ENCODE measurements at regions not wholly inside any gene's neighbourhood (a gene's known extent, or its start where the extent isn't known, plus 50 kb on each side); places are given as distances from the start of the nearest gene placed in this dataset.
A peak's percentile ranks its signal among the peaks of the same experiment; 100 is the strongest.

DNA sequence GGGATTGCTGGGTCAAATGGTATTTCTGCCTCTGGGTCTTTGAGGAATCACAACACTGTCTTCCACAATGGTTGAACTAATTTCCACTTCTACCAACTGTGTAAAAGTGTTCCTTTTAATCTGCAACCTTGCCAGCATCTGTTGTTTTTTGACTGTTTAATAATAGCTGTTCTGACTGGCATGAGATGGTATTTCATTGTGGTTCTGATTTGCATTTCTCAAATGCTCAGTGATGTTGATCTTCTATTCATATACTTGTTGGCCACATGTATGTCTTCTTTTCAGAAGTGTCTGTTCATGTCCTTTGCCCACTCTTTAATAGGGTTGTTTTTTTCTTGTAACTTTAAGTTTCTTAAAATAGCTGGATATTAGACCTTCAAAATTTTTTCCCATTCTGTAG lies 150.0 kb upstream of the FRMD6 start (continued):
- no peak for TF ChIP-seq ZNF654 (tag by site-specific recombination; IDR thresholded peaks at IDR 0.05; ENCODE audit: low read depth)
- TF ChIP-seq, protein P1, sequence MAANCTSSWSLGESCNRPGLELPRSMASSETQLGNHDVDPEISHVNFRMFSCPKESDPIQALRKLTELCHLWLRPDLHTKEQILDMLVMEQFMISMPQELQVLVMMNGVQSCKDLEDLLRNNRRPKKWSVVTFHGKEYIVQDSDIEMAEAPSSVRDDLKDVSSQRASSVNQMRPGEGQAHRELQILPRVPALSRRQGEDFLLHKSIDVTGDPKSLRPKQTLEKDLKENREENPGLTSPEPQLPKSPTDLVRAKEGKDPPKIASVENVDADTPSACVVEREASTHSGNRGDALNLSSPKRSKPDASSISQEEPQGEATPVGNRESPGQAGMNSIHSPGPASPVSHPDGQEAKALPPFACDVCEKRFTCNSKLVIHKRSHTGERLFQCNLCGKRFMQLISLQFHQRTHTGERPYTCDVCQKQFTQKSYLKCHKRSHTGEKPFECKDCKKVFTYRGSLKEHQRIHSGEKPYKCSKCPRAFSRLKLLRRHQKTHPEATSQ (tag by site-specific recombination; IDR thresholded peaks at IDR 0.05) = no peak
- no peak for TF ChIP-seq ZNF175 (tag by site-specific recombination; IDR thresholded peaks at IDR 0.05)

- H3K36me3 ChIP-seq (ENCODE audit: control insufficient read depth in 2 of 2, insufficient read depth in 1 of 2, low read length in 2 of 2) = no peaks in the 10 kb centered on the region
- ChIA-PET POLR2A (no interaction called here), CTCF (interaction anchor here (1.3 kb wide), 1 partner anchor 9 kb away, joined by 3 read pairs; no protein-coding TSS in a partner anchor)
- no peaks in the 10 kb centered on the region for H3K9me3 ChIP-seq (ENCODE audit: control insufficient read depth, insufficient read depth, low read depth, low read length)
- TF ChIP-seq KLF10 (tag by site-specific recombination; IDR thresholded peaks at IDR 0.05) (no peak), HOXD13 (CRISPR knock-in tag; IDR thresholded peaks at IDR 0.05; ENCODE audit: borderline replicate concordance) (no peak), ZNF473 (tag by site-specific recombination; IDR thresholded peaks at IDR 0.05) (no peak), ZNF701 (tag by site-specific recombination; IDR thresholded peaks at IDR 0.05) (no peak)
- H3K4me1 ChIP-seq (ENCODE audit: control insufficient read depth, insufficient read depth, low read length) = peaks cover 7% of the 10 kb centered on the region; the same call in 1 of the 2 replicates
- no peak overlapping the region for H3K27ac ChIP-seq (ENCODE audit: extremely low read depth, low read depth, low read length)
- no peak overlapping the region for H3K4me3 ChIP-seq (ENCODE audit: low read depth, low read length)
Observed at GRCh38 chr14:51504669-51505068, 147.0 kb upstream of the FRMD6 start.

GRCh38 chr14:51507511-51507905 lies 144.2 kb upstream of the FRMD6 start:
- peak overlapping the region; percentile 76 for H3K27ac ChIP-seq (ENCODE audit: extremely low read depth, low read depth, low read length)
- TF ChIP-seq ZNF629 (tag by site-specific recombination; IDR thresholded peaks at IDR 0.05) (no peak), ZNF658 (tag by site-specific recombination; IDR thresholded peaks at IDR 0.05) (no peak), WT1 (tag by site-specific recombination; IDR thresholded peaks at IDR 0.05) (no peak), ZNF335 (tag by site-specific recombination; conservative IDR thresholded peaks at IDR 0.05) (0 out of 2 replicates have a peak, but pooled peaks have one; percentile 3), MEIS1 (CRISPR knock-in tag; IDR thresholded peaks at IDR 0.05; ENCODE audit: borderline replicate concordance) (no peak)
- TF ChIP-seq, protein P2, sequence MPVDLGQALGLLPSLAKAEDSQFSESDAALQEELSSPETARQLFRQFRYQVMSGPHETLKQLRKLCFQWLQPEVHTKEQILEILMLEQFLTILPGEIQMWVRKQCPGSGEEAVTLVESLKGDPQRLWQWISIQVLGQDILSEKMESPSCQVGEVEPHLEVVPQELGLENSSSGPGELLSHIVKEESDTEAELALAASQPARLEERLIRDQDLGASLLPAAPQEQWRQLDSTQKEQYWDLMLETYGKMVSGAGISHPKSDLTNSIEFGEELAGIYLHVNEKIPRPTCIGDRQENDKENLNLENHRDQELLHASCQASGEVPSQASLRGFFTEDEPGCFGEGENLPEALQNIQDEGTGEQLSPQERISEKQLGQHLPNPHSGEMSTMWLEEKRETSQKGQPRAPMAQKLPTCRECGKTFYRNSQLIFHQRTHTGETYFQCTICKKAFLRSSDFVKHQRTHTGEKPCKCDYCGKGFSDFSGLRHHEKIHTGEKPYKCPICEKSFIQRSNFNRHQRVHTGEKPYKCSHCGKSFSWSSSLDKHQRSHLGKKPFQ (tag by site-specific recombination; IDR thresholded peaks at IDR 0.05) = no peak
- no peaks in the 10 kb centered on the region for H3K9me3 ChIP-seq (ENCODE audit: control insufficient read depth, insufficient read depth, low read depth, low read length)
- H3K4me3 ChIP-seq (ENCODE audit: low read depth, low read length) = no peak overlapping the region
- ChIA-PET POLR2A (no interaction called here), CTCF (interaction anchor here (1.7 kb wide), 1 partner anchor 224 kb away, joined by 5 read pairs; no protein-coding TSS in a partner anchor)
- H3K36me3 ChIP-seq (ENCODE audit: control insufficient read depth in 2 of 2, insufficient read depth in 1 of 2, low read length in 2 of 2) = no peaks in the 10 kb centered on the region
- peaks cover 7% of the 10 kb centered on the region; the same call in 1 of the 2 replicates for H3K4me1 ChIP-seq (ENCODE audit: control insufficient read depth, insufficient read depth, low read length)

GRCh38 chr14:51507906-51508511 lies 143.7 kb upstream of the FRMD6 start:
- Histone ChIP-seq H3K4me3 (ENCODE audit: low read depth, low read length) (no peak overlapping the region), H3K27ac (ENCODE audit: extremely low read depth, low read depth, low read length) (peak overlapping the region; percentile 76), H3K36me3 (ENCODE audit: control insufficient read depth in 2 of 2, insufficient read depth in 1 of 2, low read length in 2 of 2) (no peaks in the 10 kb centered on the region), H3K9me3 (ENCODE audit: control insufficient read depth, insufficient read depth, low read depth, low read length) (no peaks in the 10 kb centered on the region), H3K4me1 (ENCODE audit: control insufficient read depth, insufficient read depth, low read length) (peaks cover 7% of the 10 kb centered on the region; the same call in 1 of the 2 replicates)
- ChIA-PET POLR2A (no interaction called here), CTCF (interaction anchor here (0.6 to 1.7 kb wide), 3 partner anchors 9 to 224 kb away, joined by 3 to 5 read pairs (median 4); no protein-coding TSS in a partner anchor)
- TF ChIP-seq ZNF654 (tag by site-specific recombination; IDR thresholded peaks at IDR 0.05; ENCODE audit: low read depth) = no peak
- peak; percentile 47 for TF ChIP-seq GLIS2 (tag by site-specific recombination; IDR thresholded peaks at IDR 0.05)
- no peak for TF ChIP-seq ZNF324 (tag by site-specific recombination; IDR thresholded peaks at IDR 0.05)
- no peak for TF ChIP-seq SETDB1 (IDR thresholded peaks at IDR 0.05; ENCODE audit: insufficient read length, low read length)
- TF ChIP-seq ZNF548 (tag by site-specific recombination; IDR thresholded peaks at IDR 0.05) = no peak
- TF ChIP-seq SCRT1 (tag by site-specific recombination; IDR thresholded peaks at IDR 0.05; ENCODE audit: borderline replicate concordance) = peak; percentile 72; the same call in 1 of the 2 replicates
- TF ChIP-seq ZNF660 (tag by site-specific recombination; IDR thresholded peaks at IDR 0.05) = no peak
- no peak for TF ChIP-seq ZSCAN18 (tag by site-specific recombination; IDR thresholded peaks at IDR 0.05)
- peak; percentile 42; the same call in 1 of the 2 replicates for TF ChIP-seq ZNF394 (tag by site-specific recombination; IDR thresholded peaks at IDR 0.05; ENCODE audit: borderline replicate concordance)
- no peak for TF ChIP-seq ZNF561 (tag by site-specific recombination; IDR thresholded peaks at IDR 0.05; ENCODE audit: borderline replicate concordance)
- no peak for TF ChIP-seq ZNF391 (tag by site-specific recombination; IDR thresholded peaks at IDR 0.05; ENCODE audit: borderline replicate concordance, low read depth)
- no peak for TF ChIP-seq ZNF776 (tag by site-specific recombination; IDR thresholded peaks at IDR 0.05; ENCODE audit: borderline replicate concordance)
- peak; percentile 43; the same call in 1 of the 2 replicates for TF ChIP-seq ZNF335 (tag by site-specific recombination; conservative IDR thresholded peaks at IDR 0.05)
- no peak for TF ChIP-seq EGR2 (tag by site-specific recombination; IDR thresholded peaks at IDR 0.05; ENCODE audit: low read depth)
- TF ChIP-seq TCF7L2 (IDR thresholded peaks at IDR 0.05; ENCODE audit: borderline replicate concordance, low read depth, low read length) = no peak
- TF ChIP-seq YY2 (tag by site-specific recombination; IDR thresholded peaks at IDR 0.05) = no peak
